ENCODE measurements at regions not wholly inside any gene's neighbourhood (a gene's known extent, or its start where the extent isn't known, plus 50 kb on each side); places are given as distances from the start of the nearest gene placed in this dataset.

DNA sequence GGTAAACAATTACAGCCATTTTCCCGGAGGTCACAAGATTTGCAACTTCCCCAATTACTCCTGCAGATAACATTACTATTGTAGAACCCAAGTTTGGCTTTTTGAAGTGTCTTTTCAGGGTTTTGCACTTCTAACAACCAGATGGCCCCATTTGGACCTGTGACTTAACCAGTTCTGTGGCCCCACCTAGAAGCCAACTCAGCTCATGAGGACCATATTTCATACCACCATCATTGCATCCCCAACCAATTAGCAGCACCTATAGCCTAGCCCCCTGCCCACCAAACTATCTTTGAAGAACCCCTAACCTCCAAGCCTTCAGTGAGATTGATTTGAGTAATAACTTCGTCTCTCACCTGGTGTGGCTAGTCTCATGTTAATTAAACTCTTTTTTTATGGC is 51.3 kb upstream of the WDR11 start:
- H3K4me2 ChIP-seq (ENCODE audit: low read length): no peak overlapping the region
- no peaks in the 10 kb centered on the region for H3K36me3 ChIP-seq (ENCODE audit: insufficient read depth, low read length)
- BruUV-seq (replicated peaks): no TSS peak
- no peaks in the 10 kb centered on the region for H4K20me1 ChIP-seq (ENCODE audit: insufficient read depth, low read length)
- CTCF ChIA-PET (ENCODE audit: unreplicated experiment): no interaction called here
- H3K4me3 ChIP-seq (ENCODE audit: low read depth, low read length, poor library complexity, severe bottlenecking): no peak overlapping the region
- no peaks in the 10 kb centered on the region for H3K9me3 ChIP-seq (ENCODE audit: low read length)
- POLR2A ChIA-PET: no interaction called here
- TF ChIP-seq CTCF (conservative IDR thresholded peaks at IDR 0.05; ENCODE audit: low read length) (no peak), EZH2phosphoT487 (IDR thresholded peaks at IDR 0.05; ENCODE audit: borderline replicate concordance, low read depth, low read length) (no peak)
- DNase-seq (ENCODE audit: low spot score): no peak
- intact Hi-C loops (cut with micrococcal nuclease; ENCODE audit: unreplicated experiment): no loop called here
- H3K9me2 ChIP-seq (ENCODE audit: insufficient read depth, low read length): no peaks in the 10 kb centered on the region
- H3K79me2 ChIP-seq (ENCODE audit: insufficient read depth, low read depth, low read length): no peaks in the 10 kb centered on the region
- H3K4me1 ChIP-seq (ENCODE audit: insufficient read depth, low read length, poor library complexity, severe bottlenecking): no peaks in the 10 kb centered on the region
- H3K27ac ChIP-seq (ENCODE audit: low read depth, low read length, poor library complexity, severe bottlenecking): no peak overlapping the region
- no peak overlapping the region for H2AFZ ChIP-seq (ENCODE audit: low read length)

GRCh38 chr10:120800528-120801323 is 50.4 kb upstream of the WDR11 start:
- H3K9me2 ChIP-seq (ENCODE audit: insufficient read depth, low read length): no peaks in the 10 kb centered on the region
- no peaks in the 10 kb centered on the region for H3K36me3 ChIP-seq (ENCODE audit: insufficient read depth, low read length)
- H3K4me2 ChIP-seq (ENCODE audit: low read length): no peak overlapping the region
- no peaks in the 10 kb centered on the region for H3K79me2 ChIP-seq (ENCODE audit: insufficient read depth, low read depth, low read length)
- no peak for DNase-seq (ENCODE audit: low spot score)
- no peaks in the 10 kb centered on the region for H4K20me1 ChIP-seq (ENCODE audit: insufficient read depth, low read length)
- H2AFZ ChIP-seq (ENCODE audit: low read length): no peak overlapping the region
- no peak overlapping the region for H3K4me3 ChIP-seq (ENCODE audit: low read depth, low read length, poor library complexity, severe bottlenecking)
- CTCF ChIA-PET (ENCODE audit: unreplicated experiment): no interaction called here
- intact Hi-C loops (cut with micrococcal nuclease; ENCODE audit: unreplicated experiment): no loop called here
- BruUV-seq (replicated peaks): no TSS peak
- no peaks in the 10 kb centered on the region for H3K9me3 ChIP-seq (ENCODE audit: low read length)
- H3K4me1 ChIP-seq (ENCODE audit: insufficient read depth, low read length, poor library complexity, severe bottlenecking): no peaks in the 10 kb centered on the region
- no peak for TF ChIP-seq CTCF (conservative IDR thresholded peaks at IDR 0.05; ENCODE audit: low read length)
- no peak for TF ChIP-seq EZH2phosphoT487 (IDR thresholded peaks at IDR 0.05; ENCODE audit: borderline replicate concordance, low read depth, low read length)
- POLR2A ChIA-PET: no interaction called here
- H3K27ac ChIP-seq (ENCODE audit: low read depth, low read length, poor library complexity, severe bottlenecking): no peak overlapping the region

Data from OCI-LY7 (cell line).